ENCODE measurements at regions not wholly inside any gene's neighbourhood (a gene's known extent, or its start where the extent isn't known, plus 50 kb on each side); places are given as distances from the start of the nearest gene placed in this dataset.

- TF ChIP-seq CTCF (conservative IDR thresholded peaks at IDR 0.05 in 1 of 2, IDR thresholded peaks at IDR 0.05 in 1 of 2; ENCODE audit: low read depth in 1 of 2, low read length in 2 of 2) (no peak), EZH2 (IDR thresholded peaks at IDR 0.05; ENCODE audit: low read length, missing control alignments) (no peak)
These were observed 271.1 kb downstream of the CCER1 start for GRCh38 chr12:90683871-90684270.
